A673 (cell line): ENCODE measurements at regions not wholly inside any gene's neighbourhood (a gene's known extent, or its start where the extent isn't known, plus 50 kb on each side); places are given as distances from the start of the nearest gene placed in this dataset.
A peak's percentile ranks its signal among the peaks of the same experiment; 100 is the strongest.

ENCODE experiments used
- BruUV-seq: library from RNA; stranded (reverse); fragments of 400-500 nt; replicated peaks from 2 replicates; lab custom pipeline; 2021; lab: Mats Ljungman, UMichigan
- CTCF ChIA-PET: fragments of 300-600 bp; sonication (Branson Sonifier 250); formaldehyde crosslinking; loops from one replicate; lab custom pipeline; 2022; ENCODE audit warnings: antibody characterized with exemption; lab: Charles Lee
- POLR2A ChIA-PET: fragments of 300-600 bp; sonication (Branson Sonifier 250); formaldehyde crosslinking; loops from one replicate; lab custom pipeline; 2022; ENCODE audit warnings: antibody characterized with exemption; ENCODE audit not compliant: low non-redundant PET; lab: Charles Lee
- DNase-seq: peaks from one replicate; pipeline ENCODE4 v3.0.0-alpha.2; 2015; ENCODE audit warnings: low spot score
- H3K27ac ChIP-seq: fragments of 200-600 bp; sonication (generic); 2 replicates; pipeline ENCODE4 v1.5.1; 2016; ENCODE audit warnings: mixed run types, low read depth, mild to moderate bottlenecking, mixed read lengths, antibody characterized with exemption, low read length; ENCODE audit not compliant: poor library complexity, severe bottlenecking
- H3K27me3 ChIP-seq: fragments of 200-600 bp; sonication (generic); replicated peaks from 2 replicates; pipeline ENCODE4 v1.6.1; 2017; ENCODE audit warnings: mixed run types, low read depth, mild to moderate bottlenecking, mixed read lengths, antibody characterized with exemption, low read length; ENCODE audit not compliant: insufficient read depth, poor library complexity
- H3K36me3 ChIP-seq: fragments of 200-600 bp; sonication (generic); 2 replicates; pipeline ENCODE4 v1.6.1; 2016; ENCODE audit warnings: mixed run types, mild to moderate bottlenecking, mixed read lengths, antibody characterized with exemption, low read length; ENCODE audit not compliant: insufficient read depth, poor library complexity, severe bottlenecking
- H3K4me1 ChIP-seq: fragments of 200-600 bp; sonication (generic); 2 replicates; pipeline ENCODE4 v1.6.1; 2017; ENCODE audit warnings: mixed run types, mild to moderate bottlenecking, mixed read lengths, antibody characterized with exemption, low read length; ENCODE audit not compliant: insufficient read depth, poor library complexity, severe bottlenecking
- H3K4me3 ChIP-seq: fragments of 200-600 bp; sonication (generic); 2 replicates; pipeline ENCODE4 v1.5.1; 2016; ENCODE audit warnings: low read depth, mixed run types, mild to moderate bottlenecking, mixed read lengths, low read length; ENCODE audit not compliant: poor library complexity, severe bottlenecking
- H3K9me3 ChIP-seq: fragments of 200-600 bp; sonication (generic); 2 replicates; pipeline ENCODE4 v1.6.1; 2016; ENCODE audit warnings: mixed run types, low read depth, mild to moderate bottlenecking, mixed read lengths, antibody characterized with exemption, low read length; ENCODE audit not compliant: poor library complexity, severe bottlenecking
- EZH2 ChIP-seq: fragments of 200-600 bp; sonication (generic); IDR thresholded peaks from 2 replicates; pipeline ENCODE4 v1.6.1; 2017; ENCODE audit warnings: borderline replicate concordance, low read depth, mild to moderate bottlenecking, mixed read lengths, antibody characterized with exemption, low read length; ENCODE audit not compliant: poor library complexity, severe bottlenecking
- intact Hi-C: fragments of 100-400 bp; cut with micrococcal nuclease; formaldehyde crosslinking; loops from one replicate; pipeline ENCODE4 v1.10.0; 2022; ENCODE audit not compliant: unreplicated experiment
- TF ChIP-seq, protein P1 (sequence below): fragments of 300-800, 200-600 bp; sonication (generic); conservative IDR thresholded peaks from 2 replicates; pipeline ENCODE4 v1.5.1; 2017; ENCODE audit warnings: low read depth, mild to moderate bottlenecking, antibody characterized with exemption, low read length, moderate library complexity, mixed read lengths

DNA sequence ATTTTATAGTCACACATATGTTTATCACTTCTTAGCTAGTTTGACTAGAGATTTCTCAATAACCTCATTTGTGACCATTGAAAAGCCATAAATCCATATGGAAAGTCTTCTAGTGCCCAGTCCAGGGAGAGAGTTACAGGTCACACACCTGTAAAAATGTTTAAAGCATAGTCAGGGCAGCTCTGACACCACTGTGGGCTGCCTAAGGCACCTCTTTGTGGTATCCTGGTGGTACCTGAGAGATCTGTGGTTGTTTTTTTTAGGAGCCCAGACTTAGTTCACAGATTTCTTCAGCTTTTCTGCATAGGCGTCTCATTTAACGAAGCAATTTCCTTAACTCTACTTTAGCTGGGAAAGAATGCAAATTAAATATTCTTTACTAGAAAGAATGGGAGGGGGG lies 186.6 kb downstream of the CENPW start:
- Histone ChIP-seq H3K4me3 (no peak overlapping the region), H3K27ac (no peak overlapping the region), H3K27me3 (no peaks in the 10 kb centered on the region), H3K36me3 (no peaks in the 10 kb centered on the region), H3K4me1 (no peaks in the 10 kb centered on the region), H3K9me3 (no peaks in the 10 kb centered on the region)
- CTCF ChIA-PET: no interaction called here
- no peak for DNase-seq
- POLR2A ChIA-PET: no interaction called here
- no peak for TF ChIP-seq EZH2
- TF ChIP-seq, protein P1, sequence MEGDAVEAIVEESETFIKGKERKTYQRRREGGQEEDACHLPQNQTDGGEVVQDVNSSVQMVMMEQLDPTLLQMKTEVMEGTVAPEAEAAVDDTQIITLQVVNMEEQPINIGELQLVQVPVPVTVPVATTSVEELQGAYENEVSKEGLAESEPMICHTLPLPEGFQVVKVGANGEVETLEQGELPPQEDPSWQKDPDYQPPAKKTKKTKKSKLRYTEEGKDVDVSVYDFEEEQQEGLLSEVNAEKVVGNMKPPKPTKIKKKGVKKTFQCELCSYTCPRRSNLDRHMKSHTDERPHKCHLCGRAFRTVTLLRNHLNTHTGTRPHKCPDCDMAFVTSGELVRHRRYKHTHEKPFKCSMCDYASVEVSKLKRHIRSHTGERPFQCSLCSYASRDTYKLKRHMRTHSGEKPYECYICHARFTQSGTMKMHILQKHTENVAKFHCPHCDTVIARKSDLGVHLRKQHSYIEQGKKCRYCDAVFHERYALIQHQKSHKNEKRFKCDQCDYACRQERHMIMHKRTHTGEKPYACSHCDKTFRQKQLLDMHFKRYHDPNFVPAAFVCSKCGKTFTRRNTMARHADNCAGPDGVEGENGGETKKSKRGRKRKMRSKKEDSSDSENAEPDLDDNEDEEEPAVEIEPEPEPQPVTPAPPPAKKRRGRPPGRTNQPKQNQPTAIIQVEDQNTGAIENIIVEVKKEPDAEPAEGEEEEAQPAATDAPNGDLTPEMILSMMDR: no peak
- intact Hi-C loops: no loop called here
- no TSS peak for BruUV-seq

DNA sequence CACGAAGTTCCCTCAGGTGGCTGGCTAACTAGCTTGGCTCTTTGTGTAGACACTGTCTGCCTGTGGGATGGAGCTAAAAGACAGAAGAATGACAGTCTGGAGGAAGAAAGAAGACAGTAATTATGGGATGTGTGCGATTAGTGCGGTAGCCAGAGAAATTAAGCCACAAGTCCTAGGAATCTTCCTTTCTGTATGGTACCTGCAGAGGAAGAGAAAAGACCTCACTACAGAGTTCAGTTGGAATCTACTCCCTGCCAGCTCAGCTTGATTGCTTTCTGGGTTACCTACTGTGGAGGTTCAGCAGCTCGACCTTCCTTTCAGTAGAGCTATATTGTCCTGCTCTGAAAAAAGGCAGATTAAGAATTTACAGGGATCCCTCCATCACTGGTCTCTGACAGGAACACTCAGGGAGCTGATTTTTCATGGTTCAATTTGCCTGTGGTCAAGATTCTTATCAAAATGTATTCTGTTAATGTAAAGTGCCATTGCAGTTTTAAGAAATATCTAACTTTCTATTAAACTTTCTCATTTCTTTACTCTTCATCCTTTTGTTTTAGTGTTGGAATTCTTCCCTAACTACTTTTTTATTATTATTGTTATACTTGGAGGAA lies 187.2 kb downstream of the CENPW start:
- CTCF ChIA-PET: no interaction called here
- H3K36me3 ChIP-seq: no peaks in the 10 kb centered on the region
- no TSS peak for BruUV-seq
- no peak overlapping the region for H3K27ac ChIP-seq
- DNase-seq: no peak
- TF ChIP-seq EZH2: no peak
- TF ChIP-seq, protein P1: no peak
- no peaks in the 10 kb centered on the region for H3K4me1 ChIP-seq
- H3K9me3 ChIP-seq: no peaks in the 10 kb centered on the region
- no peak overlapping the region for H3K4me3 ChIP-seq
- intact Hi-C loops: no loop called here
- H3K27me3 ChIP-seq: no peaks in the 10 kb centered on the region
- POLR2A ChIA-PET: no interaction called here

DNA sequence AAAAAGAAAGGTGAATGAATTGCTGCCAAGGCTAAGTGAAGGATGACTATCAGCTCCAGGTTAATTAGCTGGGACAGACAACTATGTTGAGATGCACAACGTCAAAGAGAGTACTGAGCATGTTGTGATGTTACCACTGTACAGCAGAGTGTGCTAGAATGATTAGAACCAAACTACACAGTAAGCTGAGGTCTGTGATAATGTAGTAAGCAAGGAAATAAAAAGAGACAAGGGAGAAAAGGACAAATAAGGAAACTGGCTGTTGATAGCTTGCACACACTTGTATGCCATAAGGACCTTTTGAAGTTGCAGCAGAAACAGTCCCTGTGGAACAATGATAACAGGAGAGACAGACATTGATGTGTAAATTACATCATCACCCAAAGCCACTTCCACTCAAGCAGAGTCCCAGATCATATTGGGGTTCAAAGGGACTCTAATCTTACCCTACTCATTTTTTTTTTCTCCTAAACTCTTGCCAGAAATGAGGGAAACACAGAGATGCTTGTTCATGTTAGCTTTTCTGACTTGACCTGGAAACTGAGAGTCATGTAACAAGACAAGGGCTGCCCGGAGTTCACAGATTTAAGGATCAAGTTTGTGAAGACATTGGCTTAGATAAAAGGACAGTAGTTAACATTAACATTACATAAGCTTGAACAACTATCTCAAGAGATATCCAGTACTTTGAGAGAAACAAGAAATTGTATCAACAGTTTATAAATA lies 189.9 kb downstream of the CENPW start:
- no peak overlapping the region for H3K27ac ChIP-seq
- H3K4me1 ChIP-seq: peaks cover under 1% of the 10 kb centered on the region
- POLR2A ChIA-PET: interaction anchor here (0.6 kb wide), 1 partner anchor 44 kb away, joined by 4 read pairs; no protein-coding TSS in a partner anchor
- no peaks in the 10 kb centered on the region for H3K36me3 ChIP-seq
- TF ChIP-seq EZH2: no peak
- TF ChIP-seq, protein P1: peak; percentile 42
- no peak overlapping the region for H3K4me3 ChIP-seq
- BruUV-seq: no TSS peak
- no peaks in the 10 kb centered on the region for H3K27me3 ChIP-seq
- no peaks in the 10 kb centered on the region for H3K9me3 ChIP-seq
- peak; percentile 9 for DNase-seq
- intact Hi-C loops: no loop called here
- CTCF ChIA-PET: interaction anchor here (0.7 kb wide), 1 partner anchor 179 kb away, joined by 3 read pairs; no protein-coding TSS in a partner anchor
